HG02852 (cell line): ENCODE measurements at regions not wholly inside any gene's neighbourhood (a gene's known extent, or its start where the extent isn't known, plus 50 kb on each side); places are given as distances from the start of the nearest gene placed in this dataset.

Experiments
- ATAC-seq: cut with Tn5 transposase; IDR thresholded peaks from one replicate; pipeline ENCODE4 v1.9.1; 2021; ENCODE audit warnings: mild to moderate bottlenecking, moderate library complexity; ENCODE audit not compliant: unreplicated experiment

GRCh38 chr18:76553715-76554546 lies 58.9 kb upstream of the ZNF516 start:
- ATAC-seq = no peak

GRCh38 chr18:76548541-76548940 lies 53.5 kb upstream of the ZNF516 start:
- no peak for ATAC-seq

DNA sequence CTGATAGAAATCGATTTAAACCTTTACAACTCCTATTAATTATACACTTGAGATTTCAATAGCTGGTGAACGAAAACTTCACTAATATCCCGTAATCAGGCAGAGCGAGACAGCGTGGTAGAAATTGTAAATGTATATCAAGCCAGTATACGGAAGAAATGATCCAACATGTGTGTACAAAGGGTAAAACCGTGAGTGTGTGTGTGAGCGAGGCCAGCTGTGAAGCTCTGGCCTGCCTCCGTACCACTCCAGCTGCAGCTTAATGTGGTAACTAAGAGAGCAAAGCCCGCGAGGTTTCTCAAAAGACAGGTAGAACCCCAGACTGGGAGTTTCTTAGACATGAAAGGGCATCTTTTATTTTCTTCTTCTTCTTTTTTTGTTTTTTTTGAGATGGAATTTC lies 52.3 kb upstream of the ZNF516 start:
- no peak for ATAC-seq

DNA sequence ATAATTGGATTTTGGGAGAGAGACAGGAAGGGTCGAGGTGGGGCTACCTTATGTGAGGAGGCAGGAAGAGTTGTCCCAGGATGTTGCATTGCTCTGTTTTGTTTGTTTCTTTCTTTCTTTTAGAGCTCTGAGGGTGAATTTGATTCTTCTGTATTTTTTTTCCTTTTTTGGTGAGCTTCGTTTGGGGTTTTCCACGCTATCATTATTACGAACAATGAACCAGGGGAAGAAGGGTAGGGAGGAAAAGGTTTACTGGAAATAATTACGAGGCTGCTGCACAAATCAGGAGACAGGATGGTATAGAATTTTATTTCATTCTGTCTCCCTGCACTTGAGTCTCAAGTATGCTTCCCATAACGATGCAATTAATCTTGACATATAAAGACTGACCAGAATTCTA lies 51.4 kb upstream of the ZNF516 start:
- ATAC-seq = no peak

GRCh38 chr18:76546088-76546435 lies 51.0 kb upstream of the ZNF516 start:
- no peak for ATAC-seq

GRCh38 chr18:76545433-76546087 lies 50.5 kb upstream of the ZNF516 start:
- no peak for ATAC-seq

- no peak for ATAC-seq
Observed at GRCh38 chr18:76544511-76545345, 49.7 kb upstream of the ZNF516 start.
